A549 (cell line): ENCODE measurements at regions not wholly inside any gene's neighbourhood (a gene's known extent, or its start where the extent isn't known, plus 50 kb on each side); places are given as distances from the start of the nearest gene placed in this dataset.

Experiments used
- ATAC-seq, 2 experiments: fragments of 200-7000 bp in 1 of 2; fragments of >200 bp in 1 of 2; cut with Nextera tagmentation in 1 of 2; cut with Tn5 transposase in 1 of 2; 3 replicates each; pipeline versions ENCODE4 v1.8.0 to v1.9.1; 2018 to 2020; ENCODE audit warnings: mild to moderate bottlenecking in 1 of 2, moderate library complexity in 1 of 2
- CTCF ChIA-PET: fragments of 300-600 bp; sonication (Branson Sonifier 250); formaldehyde crosslinking; extraction: SDS; loops from one replicate; lab custom pipeline; 2021; ENCODE audit warnings: antibody characterized with exemption, inconsistent platforms; lab: Yijun Ruan, JAX
- POLR2A ChIA-PET: fragments of 350-600 bp; formaldehyde crosslinking; extraction: SDS; loops from one replicate; lab custom pipeline; 2021; ENCODE audit warnings: antibody characterized with exemption, inconsistent platforms; lab: Yijun Ruan, JAX
- DNase-seq, 2 experiments: peaks; one replicate each; pipeline versions ENCODE4 v3.0.0 to v3.0.0-alpha.2; 2011 to 2016; ENCODE audit warnings: low read depth in 1 of 2, low spot score in 1 of 2
- FAIRE-seq: peaks from 2 replicates; lab custom pipeline; 2011; peaks lifted over from hg19 to GRCh38; lab: Jason Lieb, UNC
- H3K27ac ChIP-seq, 2 experiments: fragments of >200 bp; sonication (Bioruptor Twin); formaldehyde crosslinking; 3 replicates each; pipeline ENCODE4 v1.5.1; 2016 to 2017
- H3K4me1 ChIP-seq: fragments of >200 bp; sonication (Bioruptor Twin); formaldehyde crosslinking; 3 replicates; pipeline ENCODE4 v1.6.1; 2016
- H3K4me2 ChIP-seq: fragments of >200 bp; sonication (Bioruptor Twin); formaldehyde crosslinking; 3 replicates; pipeline ENCODE4 v1.6.1; 2016
- H3K4me3 ChIP-seq: fragments of >200 bp; sonication (Bioruptor Twin); formaldehyde crosslinking; 3 replicates; pipeline ENCODE4 v1.5.1; 2016
- H3K9me3 ChIP-seq: fragments of >200 bp; sonication (Bioruptor Twin); formaldehyde crosslinking; 3 replicates; pipeline ENCODE4 v1.6.1; 2016
- CBX2 ChIP-seq: fragments of 200-600 bp; sonication (generic); IDR thresholded peaks from 2 replicates; pipeline ENCODE4 v1.6.1; 2016; ENCODE audit warnings: low read depth, mild to moderate bottlenecking, borderline replicate concordance
- EHF ChIP-seq: fragments of 250-450 bp; sonication (Bioruptor Pico); IDR thresholded peaks from 2 replicates; pipeline ENCODE4 v1.5.0; 2020; ENCODE audit warnings: mild to moderate bottlenecking
- FOSB ChIP-seq: fragments of 250-450 bp; sonication (Bioruptor Pico); IDR thresholded peaks from 2 replicates; pipeline ENCODE4 v1.5.0; 2020; ENCODE audit warnings: mild to moderate bottlenecking, moderate library complexity
- FOSL2 ChIP-seq, 2 experiments: fragments of 450-650 bp in 1 of 2; fragments of >200 bp in 1 of 2; sonication (Bioruptor Twin) in 1 of 2; formaldehyde crosslinking; IDR thresholded peaks; 2 replicates each; pipeline versions ENCODE4 v1.5.0 to v1.6.1; 2016 to 2020; ENCODE audit warnings: mild to moderate bottlenecking in 1 of 2, moderate library complexity in 1 of 2
- JUNB ChIP-seq: fragments of >200 bp; sonication (Bioruptor Twin); formaldehyde crosslinking; IDR thresholded peaks from 2 replicates; pipeline ENCODE4 v1.6.1; 2016
- NFE2L2 ChIP-seq: fragments of 150-350 bp; conservative IDR thresholded peaks from 2 replicates; pipeline ENCODE4 v1.6.1; 2014; ENCODE audit warnings: low read length
- NPAS2 ChIP-seq: fragments of 250-450 bp; sonication (Bioruptor Pico); IDR thresholded peaks from 2 replicates; pipeline ENCODE4 v1.8.0; 2022; ENCODE audit warnings: mild to moderate bottlenecking, moderate library complexity, borderline replicate concordance
- PHF8 ChIP-seq: fragments of 200-600 bp; sonication (generic); IDR thresholded peaks from 2 replicates; pipeline ENCODE4 v1.6.1; 2016; ENCODE audit warnings: low read depth, mild to moderate bottlenecking, antibody characterized with exemption, moderate library complexity, borderline replicate concordance
- POLR2AphosphoS2 ChIP-seq: conservative IDR thresholded peaks from 2 replicates; pipeline ENCODE4 v1.6.1; 2012; ENCODE audit warnings: low read length, improper control_type of control experiment, inconsistent platforms
- RCOR1 ChIP-seq: fragments of 150-350 bp; IDR thresholded peaks from 2 replicates; pipeline ENCODE4 v1.6.1; 2014; ENCODE audit warnings: antibody characterized with exemption, low read length, low read depth
- RFX5 ChIP-seq: fragments of 450-650 bp; IDR thresholded peaks from 2 replicates; pipeline ENCODE4 v1.7.1; 2014; ENCODE audit warnings: antibody characterized with exemption, mild to moderate bottlenecking, moderate library complexity
- RNF2 ChIP-seq: fragments of 200-600 bp; sonication (generic); IDR thresholded peaks from 2 replicates; pipeline ENCODE4 v1.6.1; 2016; ENCODE audit warnings: low read depth, mild to moderate bottlenecking, antibody characterized with exemption, moderate library complexity, borderline replicate concordance
- SMC3 ChIP-seq: fragments of >200 bp; sonication (Bioruptor Twin); formaldehyde crosslinking; IDR thresholded peaks from 3 replicates; pipeline ENCODE4 v1.6.1; 2018; ENCODE audit warnings: inconsistent platforms
- TP53 ChIP-seq: fragments of 250-450 bp; sonication (Bioruptor Pico); IDR thresholded peaks from 2 replicates; pipeline ENCODE4 v1.5.0; 2021; ENCODE audit warnings: mild to moderate bottlenecking, moderate library complexity
- ZFP36 ChIP-seq: fragments of 450-650 bp; IDR thresholded peaks from 2 replicates; pipeline ENCODE4 v1.6.1; 2014; ENCODE audit warnings: borderline replicate concordance; ENCODE audit not compliant: partially characterized antibody
- ZNF302 ChIP-seq: fragments of 250-450 bp; sonication (Bioruptor Pico); IDR thresholded peaks from 2 replicates; pipeline ENCODE4 v1.9.0; 2021; ENCODE audit warnings: inconsistent platforms, mild to moderate bottlenecking, moderate library complexity
- WGBS: methylation state at CpG from one replicate; pipeline ENCODE4 v1.1.6; 2017; ENCODE audit errors: missing lambda C conversion rate; 5-methylcytosine and 5-hydroxymethylcytosine counted together
- TF ChIP-seq, protein P1 (sequence below): fragments of >200 bp; sonication (Bioruptor Twin); formaldehyde crosslinking; IDR thresholded peaks from 3 replicates; pipeline ENCODE4 v1.5.1; 2016
- TF ChIP-seq, protein P2 (sequence below): IDR thresholded peaks from 2 replicates; pipeline ENCODE4 v1.6.1; 2012
- TF ChIP-seq, protein P3 (sequence below): fragments of 450-650 bp; IDR thresholded peaks from 2 replicates; pipeline ENCODE4 v1.6.1; 2014; ENCODE audit warnings: antibody characterized with exemption
- TF ChIP-seq, protein P4 (sequence below): fragments of 250-450 bp; sonication (Bioruptor Pico); IDR thresholded peaks from 2 replicates; pipeline ENCODE4 v1.5.0; 2020; ENCODE audit warnings: low read depth, mild to moderate bottlenecking, moderate library complexity
- TF ChIP-seq, protein P5 (sequence below): fragments of >200 bp; sonication (Bioruptor Twin); formaldehyde crosslinking; IDR thresholded peaks from 3 replicates; pipeline ENCODE4 v1.6.1; 2016

DNA sequence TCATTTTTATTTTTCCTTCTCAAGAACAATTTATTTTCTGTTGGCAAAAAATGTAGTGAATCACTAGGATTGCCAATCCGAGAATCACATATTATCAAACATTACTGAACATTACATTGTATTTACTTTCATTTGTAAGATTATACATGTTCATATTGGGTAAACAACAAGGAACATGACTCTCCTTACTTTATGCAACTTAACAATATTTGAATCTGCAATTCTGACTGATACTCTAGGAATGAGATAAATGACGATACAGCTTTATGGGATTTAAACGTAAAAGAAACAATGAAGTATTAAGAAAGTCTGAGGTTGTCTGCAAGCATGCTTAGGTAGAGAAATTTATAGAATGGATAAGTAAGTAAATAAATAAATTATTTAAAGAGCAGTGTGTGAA is 2302.9 kb downstream of the MAT2B start (continued):
- TF ChIP-seq JUNB, result no peak

DNA sequence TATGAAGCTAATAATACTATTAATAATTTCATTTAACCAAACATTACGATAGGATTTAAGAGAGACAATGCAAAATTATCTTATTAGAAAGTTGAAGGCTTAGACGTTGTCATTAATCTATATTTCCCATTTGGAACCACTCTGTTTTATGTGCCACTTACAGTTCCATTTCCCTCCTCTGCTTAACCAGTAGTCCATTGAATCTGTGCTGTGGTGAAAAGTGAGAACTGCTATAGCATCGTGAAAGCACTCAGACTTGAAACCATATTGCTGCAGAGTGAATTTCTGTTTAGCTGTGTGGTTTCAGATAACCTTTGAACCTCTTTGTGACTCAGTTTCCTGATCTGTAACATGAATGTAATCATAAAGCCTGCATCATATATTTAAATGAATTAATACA is 2304.5 kb downstream of the MAT2B start:
- POLR2A ChIA-PET, result no interaction called here
- WGBS, result 6% methylated on average over 3 of the region's 3 CpGs

DNA sequence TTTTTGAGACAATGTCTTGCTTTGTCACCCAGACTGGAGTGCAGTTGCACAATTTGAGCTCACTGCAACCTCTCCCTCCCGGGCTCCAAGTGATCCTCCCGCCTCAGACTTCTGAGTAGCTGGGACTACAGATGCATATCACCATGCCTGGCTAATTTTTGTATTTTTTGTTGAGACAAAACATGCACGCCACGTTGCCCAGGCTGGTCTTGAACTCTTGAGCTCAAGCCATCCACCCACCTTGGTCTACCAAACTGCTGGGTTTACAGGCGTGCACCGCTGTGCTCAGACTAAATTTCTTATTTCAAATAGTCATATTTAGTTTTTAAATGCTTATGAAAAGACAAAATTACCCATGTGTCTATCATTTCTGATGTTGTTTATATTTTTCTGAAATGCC is 2324.1 kb downstream of the MAT2B start:
- POLR2A ChIA-PET, result no interaction called here
- H3K9me3 ChIP-seq, result no peaks in the 10 kb centered on the region
- H3K4me3 ChIP-seq, result no peak overlapping the region
- CTCF ChIA-PET, result no interaction called here
- no peak for ATAC-seq
- 18% methylated on average over 6 of the region's 6 CpGs for WGBS
- FAIRE-seq, result no peak
- no peak overlapping the region for H3K4me2 ChIP-seq
- no peak for TF ChIP-seq SMC3
- no peak for TF ChIP-seq ZFP36
- TF ChIP-seq RFX5, result no peak
- TF ChIP-seq, protein P1, sequence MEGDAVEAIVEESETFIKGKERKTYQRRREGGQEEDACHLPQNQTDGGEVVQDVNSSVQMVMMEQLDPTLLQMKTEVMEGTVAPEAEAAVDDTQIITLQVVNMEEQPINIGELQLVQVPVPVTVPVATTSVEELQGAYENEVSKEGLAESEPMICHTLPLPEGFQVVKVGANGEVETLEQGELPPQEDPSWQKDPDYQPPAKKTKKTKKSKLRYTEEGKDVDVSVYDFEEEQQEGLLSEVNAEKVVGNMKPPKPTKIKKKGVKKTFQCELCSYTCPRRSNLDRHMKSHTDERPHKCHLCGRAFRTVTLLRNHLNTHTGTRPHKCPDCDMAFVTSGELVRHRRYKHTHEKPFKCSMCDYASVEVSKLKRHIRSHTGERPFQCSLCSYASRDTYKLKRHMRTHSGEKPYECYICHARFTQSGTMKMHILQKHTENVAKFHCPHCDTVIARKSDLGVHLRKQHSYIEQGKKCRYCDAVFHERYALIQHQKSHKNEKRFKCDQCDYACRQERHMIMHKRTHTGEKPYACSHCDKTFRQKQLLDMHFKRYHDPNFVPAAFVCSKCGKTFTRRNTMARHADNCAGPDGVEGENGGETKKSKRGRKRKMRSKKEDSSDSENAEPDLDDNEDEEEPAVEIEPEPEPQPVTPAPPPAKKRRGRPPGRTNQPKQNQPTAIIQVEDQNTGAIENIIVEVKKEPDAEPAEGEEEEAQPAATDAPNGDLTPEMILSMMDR, result no peak
- no peak for TF ChIP-seq TP53 (CRISPR knock-in tag)
- no peak for TF ChIP-seq ZNF302 (CRISPR knock-in tag)
- no peak for TF ChIP-seq FOSL2 (IDR thresholded peaks at IDR 0.05)
- no peak for TF ChIP-seq FOSL2 (CRISPR knock-in tag; IDR thresholded peaks at IDR 0.05)
- TF ChIP-seq, protein P2, sequence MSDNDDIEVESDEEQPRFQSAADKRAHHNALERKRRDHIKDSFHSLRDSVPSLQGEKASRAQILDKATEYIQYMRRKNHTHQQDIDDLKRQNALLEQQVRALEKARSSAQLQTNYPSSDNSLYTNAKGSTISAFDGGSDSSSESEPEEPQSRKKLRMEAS, result no peak
- H3K4me1 ChIP-seq, result no peaks in the 10 kb centered on the region
- DNase-seq, result no peak
- H3K27ac ChIP-seq, result no peak overlapping the region

More for the DNA sequence above, 2304.5 kb downstream of the MAT2B start:
- H3K27ac ChIP-seq, result no peak overlapping the region
- H3K4me2 ChIP-seq, result no peak overlapping the region
- no peak for FAIRE-seq
- H3K4me1 ChIP-seq, result no peaks in the 10 kb centered on the region
- no peak for ATAC-seq
- CTCF ChIA-PET, result no interaction called here
- TF ChIP-seq NFE2L2 (no peak), RCOR1 (no peak), CBX2 (no peak), POLR2AphosphoS2 (no peak), ZFP36 (no peak), FOSB (CRISPR knock-in tag) (no peak), NPAS2 (CRISPR knock-in tag) (no peak), PHF8 (no peak), EHF (CRISPR knock-in tag) (no peak), RNF2 (no peak)
- TF ChIP-seq, protein P3, sequence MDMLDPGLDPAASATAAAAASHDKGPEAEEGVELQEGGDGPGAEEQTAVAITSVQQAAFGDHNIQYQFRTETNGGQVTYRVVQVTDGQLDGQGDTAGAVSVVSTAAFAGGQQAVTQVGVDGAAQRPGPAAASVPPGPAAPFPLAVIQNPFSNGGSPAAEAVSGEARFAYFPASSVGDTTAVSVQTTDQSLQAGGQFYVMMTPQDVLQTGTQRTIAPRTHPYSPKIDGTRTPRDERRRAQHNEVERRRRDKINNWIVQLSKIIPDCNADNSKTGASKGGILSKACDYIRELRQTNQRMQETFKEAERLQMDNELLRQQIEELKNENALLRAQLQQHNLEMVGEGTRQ, result no peak
- TF ChIP-seq, protein P4, sequence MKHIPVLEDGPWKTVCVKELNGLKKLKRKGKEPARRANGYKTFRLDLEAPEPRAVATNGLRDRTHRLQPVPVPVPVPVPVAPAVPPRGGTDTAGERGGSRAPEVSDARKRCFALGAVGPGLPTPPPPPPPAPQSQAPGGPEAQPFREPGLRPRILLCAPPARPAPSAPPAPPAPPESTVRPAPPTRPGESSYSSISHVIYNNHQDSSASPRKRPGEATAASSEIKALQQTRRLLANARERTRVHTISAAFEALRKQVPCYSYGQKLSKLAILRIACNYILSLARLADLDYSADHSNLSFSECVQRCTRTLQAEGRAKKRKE (CRISPR knock-in tag), result no peak
- TF ChIP-seq, protein P2, result no peak
- TF ChIP-seq, protein P5, sequence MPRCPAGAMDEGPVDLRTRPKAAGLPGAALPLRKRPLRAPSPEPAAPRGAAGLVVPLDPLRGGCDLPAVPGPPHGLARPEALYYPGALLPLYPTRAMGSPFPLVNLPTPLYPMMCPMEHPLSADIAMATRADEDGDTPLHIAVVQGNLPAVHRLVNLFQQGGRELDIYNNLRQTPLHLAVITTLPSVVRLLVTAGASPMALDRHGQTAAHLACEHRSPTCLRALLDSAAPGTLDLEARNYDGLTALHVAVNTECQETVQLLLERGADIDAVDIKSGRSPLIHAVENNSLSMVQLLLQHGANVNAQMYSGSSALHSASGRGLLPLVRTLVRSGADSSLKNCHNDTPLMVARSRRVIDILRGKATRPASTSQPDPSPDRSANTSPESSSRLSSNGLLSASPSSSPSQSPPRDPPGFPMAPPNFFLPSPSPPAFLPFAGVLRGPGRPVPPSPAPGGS, result no peak
- TF ChIP-seq, protein P1, result no peak
- no peak for DNase-seq
- no peak overlapping the region for H3K4me3 ChIP-seq
- H3K9me3 ChIP-seq, result no peaks in the 10 kb centered on the region
